NB4 (cell line): ENCODE measurements at regions not wholly inside any gene's neighbourhood (a gene's known extent, or its start where the extent isn't known, plus 50 kb on each side); places are given as distances from the start of the nearest gene placed in this dataset.

Experiments used
- CTCF ChIP-seq: IDR thresholded peaks from one replicate; pipeline ENCODE4 v1.5.1; 2012; ENCODE audit warnings: low read depth, low read length
- MAX ChIP-seq: IDR thresholded peaks from 2 replicates; pipeline ENCODE4 v1.6.1; 2011; ENCODE audit warnings: low read depth, low read length
- POLR2A ChIP-seq: IDR thresholded peaks from 2 replicates; pipeline ENCODE4 v1.6.1; 2011; ENCODE audit warnings: mild to moderate bottlenecking; ENCODE audit not compliant: insufficient read length; ENCODE audit errors: extremely low read depth

GRCh38 chr6:76230711-76231110 lies 158.2 kb upstream of the IMPG1 start:
- no peak for TF ChIP-seq POLR2A
- TF ChIP-seq CTCF: no peak
- TF ChIP-seq MAX: no peak
